NCI-H2227 (cell line): ENCODE measurements at regions not wholly inside any gene's neighbourhood (a gene's known extent, or its start where the extent isn't known, plus 50 kb on each side); places are given as distances from the start of the nearest gene placed in this dataset.

ENCODE experiments used
- DNase-seq: peaks from one replicate; lab custom pipeline; 2025; ENCODE audit not compliant: unreplicated experiment; lab: John Stamatoyannopoulos, UW

DNA sequence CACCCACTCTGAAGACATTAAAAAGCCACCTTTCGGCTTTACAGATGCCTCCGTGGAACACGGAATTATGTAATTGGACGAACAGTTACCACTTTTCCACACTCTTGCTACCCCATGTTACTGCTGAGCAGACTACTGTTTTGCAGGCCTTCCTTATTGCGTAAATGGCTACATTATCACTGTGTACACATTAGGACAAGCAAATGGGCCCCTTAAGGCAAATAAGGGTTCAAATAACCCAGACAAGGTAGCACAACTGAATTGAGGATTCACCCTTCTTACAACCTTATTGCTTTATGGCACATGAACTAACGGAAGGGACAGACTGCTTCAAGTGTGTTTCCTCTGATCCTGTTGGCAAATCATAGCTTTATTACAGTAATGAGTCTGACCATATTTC is 832.2 kb upstream of the FANCL start:
- no peak for DNase-seq

DNA sequence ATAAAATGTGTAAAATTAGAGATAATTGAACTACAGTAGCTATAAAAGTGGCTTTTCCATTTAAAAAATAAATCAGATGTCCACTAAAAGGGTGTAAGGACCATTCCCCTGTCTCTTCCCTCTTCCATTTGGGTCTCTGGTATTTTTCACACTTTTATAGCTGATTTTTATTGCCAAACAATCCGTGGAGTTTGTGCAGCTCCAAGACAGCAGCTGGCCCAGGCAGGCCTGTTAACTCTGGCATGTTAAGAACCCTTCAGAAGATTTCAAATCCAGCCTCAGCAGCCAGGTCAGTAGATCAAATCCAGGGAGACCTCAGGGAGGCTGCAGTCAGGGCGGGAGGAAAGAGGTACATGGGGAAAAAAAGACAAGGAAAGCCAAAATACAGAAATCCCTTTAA is 827.1 kb upstream of the FANCL start:
- no peak for DNase-seq

DNA sequence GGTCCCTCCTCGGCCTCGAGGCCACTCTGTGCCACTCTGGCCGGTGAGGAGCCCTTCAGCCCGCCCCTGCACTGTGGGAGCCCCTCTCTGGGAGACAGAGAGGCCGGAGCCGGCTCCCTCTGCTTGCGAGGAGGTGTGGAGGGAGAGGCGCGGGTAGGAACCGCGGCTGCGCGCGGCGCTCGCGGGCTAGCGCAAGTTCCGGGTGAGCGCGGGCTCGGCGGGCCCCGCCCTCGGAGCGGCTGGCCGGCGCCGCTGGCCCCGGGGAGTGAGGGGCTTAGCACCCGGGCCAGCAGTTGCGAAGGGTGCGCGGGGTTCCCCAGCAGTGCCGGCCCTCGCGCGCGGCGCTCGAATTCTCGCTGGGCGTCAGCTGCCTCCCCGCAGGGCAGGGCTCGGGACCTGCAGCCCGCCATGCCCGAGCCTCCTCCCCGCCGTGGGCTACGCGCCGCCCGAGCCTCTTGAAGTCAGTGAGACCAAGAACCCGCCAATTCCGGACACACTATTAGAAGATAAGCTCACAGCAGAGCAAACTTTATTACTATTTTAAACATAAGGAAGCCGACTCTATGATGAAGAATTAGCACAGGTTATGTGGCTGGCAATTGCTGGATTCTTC is 825.8 kb upstream of the FANCL start:
- DNase-seq = no peak

DNA sequence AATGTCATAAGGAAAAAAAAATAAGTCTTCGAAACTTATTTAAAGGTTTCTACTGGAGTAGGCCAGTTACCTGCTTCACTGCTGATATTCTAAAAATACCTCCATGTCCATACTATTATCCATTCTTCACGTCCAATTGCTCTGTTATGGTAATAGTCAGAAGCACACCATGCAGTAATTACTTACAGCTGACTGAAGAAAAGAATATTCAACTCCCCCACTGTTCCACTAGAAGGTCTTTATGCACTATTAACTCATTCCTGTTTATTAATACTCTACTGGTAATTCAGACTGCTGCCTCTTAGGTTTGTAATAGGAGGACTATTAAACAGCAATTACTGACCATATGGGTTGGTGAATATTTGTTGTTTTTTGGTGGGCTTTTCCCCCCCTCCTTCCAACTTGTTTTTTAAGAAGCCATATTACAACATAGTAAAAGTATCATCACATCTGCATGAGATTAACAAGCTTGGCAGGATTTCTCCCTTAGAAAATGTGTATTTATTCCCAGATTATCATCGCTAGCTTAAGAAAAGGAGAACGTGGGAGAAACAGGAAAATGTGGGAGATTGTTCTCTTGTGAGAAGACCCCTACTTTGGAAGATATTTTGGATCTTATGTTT is 806.4 kb upstream of the FANCL start:
- DNase-seq = peak; percentile 61

DNA sequence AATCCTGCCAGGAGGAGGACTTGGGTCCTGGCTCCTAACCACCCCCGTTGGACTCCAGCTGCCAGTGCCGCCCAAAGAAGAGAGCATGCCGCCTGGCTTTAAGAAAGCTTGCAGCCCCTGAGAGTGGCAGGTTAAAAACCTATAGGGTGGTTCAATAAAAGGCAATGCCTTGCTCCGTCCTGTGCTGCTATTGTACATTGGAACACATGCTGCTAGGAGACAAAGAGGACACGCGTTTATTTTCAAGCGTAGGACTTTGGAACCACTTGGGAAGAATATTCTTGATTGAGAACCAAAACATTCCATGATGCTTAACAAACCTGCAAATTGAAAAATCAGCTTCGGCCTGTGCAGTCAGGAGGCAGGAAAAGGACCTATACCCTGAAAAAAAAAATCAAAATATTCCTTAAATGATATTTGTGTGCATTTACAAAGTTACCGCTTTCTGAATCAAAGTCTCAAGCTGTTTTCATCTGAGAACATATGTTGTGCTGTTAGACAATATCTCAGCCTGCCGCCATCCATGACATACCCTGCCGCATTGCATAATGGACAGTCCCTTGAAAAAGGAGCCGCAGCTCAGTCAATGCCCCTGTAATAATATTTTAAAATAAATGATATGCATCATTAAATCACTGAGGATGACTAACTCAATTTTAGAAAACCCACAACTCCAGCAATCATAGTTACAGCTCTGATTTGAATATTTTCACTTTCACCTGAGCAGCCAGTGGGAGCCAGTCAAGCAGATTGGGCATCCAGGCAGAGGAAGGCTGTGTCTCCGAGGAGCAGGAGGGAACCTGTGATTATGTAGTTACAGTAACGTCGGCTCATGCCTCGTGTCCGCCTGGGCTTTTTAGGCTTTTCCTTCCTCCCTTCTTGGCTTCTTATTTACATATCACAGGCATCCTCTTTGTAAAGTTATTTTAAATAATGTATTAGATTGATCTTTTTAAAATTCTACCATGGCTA is 805.6 kb upstream of the FANCL start:
- DNase-seq = peak; percentile 62

DNA sequence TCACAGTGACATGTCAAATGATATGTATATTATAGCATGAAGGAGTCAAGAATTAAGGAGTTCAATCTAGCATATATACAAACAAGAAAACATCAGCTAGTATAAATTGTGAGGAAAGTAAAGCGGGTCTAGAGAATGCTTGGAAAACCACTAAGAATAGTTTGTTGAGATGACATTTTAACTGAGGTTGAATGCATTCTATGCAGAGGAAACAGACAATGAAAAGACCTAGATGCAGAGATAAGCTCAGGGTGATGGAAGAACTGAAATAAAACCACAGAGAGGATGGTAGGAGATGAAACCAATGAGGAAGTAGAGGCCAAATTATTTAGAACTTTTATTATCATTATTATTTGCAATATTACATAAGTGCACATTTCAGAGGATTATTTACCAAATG is 803.6 kb upstream of the FANCL start:
- DNase-seq = no peak

DNA sequence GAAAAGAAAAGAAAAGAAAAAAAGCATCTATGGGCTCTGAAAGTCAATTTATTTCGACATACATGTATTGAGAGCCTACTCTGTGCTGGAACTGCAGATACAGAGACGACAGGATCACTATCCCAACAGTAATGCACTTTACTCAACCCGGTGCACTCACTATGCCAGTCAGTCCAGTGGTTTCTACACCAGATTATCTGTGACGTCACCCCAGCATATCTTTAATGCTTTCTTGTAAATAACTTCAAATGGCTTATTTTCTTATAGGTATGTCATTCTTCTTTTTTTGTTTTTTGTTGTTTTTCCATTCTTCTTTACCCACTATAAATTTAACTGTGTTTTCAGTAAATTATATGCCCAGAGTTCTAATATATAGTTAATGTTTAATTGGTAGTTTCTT is 800.0 kb upstream of the FANCL start:
- DNase-seq = no peak

DNA sequence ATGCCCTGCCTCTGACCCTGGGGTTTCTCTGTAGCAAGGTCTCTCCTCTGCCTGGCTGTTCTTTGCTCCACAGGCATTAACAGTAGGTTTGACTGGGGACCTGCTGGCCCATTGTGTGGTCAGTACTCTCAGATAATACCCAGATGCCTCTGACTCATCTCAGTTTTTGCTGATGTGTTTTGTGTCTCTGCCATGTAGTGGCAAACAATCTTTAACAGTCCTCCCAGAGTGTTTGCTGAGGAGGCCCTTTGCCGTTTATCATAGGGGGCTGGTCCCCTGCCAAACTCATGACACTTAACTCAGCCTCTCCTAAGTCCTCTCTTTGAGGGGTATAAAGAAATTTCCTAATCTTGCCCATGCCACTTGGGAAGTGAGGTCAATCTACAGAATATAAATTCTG is 793.7 kb upstream of the FANCL start:
- DNase-seq = peak; percentile 34

DNA sequence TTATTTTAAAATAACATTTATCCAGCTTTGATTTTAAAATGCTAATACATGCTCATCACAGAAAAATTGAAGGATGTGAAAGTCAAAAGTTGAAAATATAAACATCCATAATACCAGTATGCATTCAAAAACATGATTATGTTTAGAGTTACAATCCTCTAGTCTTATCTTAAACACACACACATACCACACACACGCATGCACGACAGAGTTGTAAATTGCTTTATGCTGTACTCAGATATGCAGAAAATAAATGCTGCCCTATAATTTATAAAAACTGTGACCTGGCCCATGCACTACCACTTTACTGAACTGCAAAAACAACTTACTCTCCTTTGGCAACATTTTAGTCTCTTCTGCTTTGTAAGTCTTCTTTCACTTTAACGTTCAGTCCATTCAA is 793.0 kb upstream of the FANCL start:
- no peak for DNase-seq

DNA sequence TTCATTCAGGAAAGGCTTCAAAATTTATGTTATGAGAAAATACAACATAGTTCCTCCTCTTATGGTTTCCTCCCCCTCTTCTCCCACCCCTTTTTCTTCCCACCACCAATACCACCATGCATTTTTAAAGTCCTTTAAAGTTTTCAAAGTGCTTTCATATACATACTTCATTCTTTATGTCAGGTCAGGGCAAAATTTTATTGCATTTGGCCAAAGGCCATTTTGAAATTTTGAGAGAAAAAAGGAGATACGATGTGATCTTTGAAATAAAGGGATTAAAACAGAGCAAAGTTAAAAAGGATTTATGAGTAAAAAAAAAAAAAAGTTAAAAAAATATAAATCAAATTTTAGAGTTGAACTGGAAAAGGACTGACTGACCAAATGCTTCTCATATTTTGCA is 792.5 kb upstream of the FANCL start:
- DNase-seq = no peak

DNA sequence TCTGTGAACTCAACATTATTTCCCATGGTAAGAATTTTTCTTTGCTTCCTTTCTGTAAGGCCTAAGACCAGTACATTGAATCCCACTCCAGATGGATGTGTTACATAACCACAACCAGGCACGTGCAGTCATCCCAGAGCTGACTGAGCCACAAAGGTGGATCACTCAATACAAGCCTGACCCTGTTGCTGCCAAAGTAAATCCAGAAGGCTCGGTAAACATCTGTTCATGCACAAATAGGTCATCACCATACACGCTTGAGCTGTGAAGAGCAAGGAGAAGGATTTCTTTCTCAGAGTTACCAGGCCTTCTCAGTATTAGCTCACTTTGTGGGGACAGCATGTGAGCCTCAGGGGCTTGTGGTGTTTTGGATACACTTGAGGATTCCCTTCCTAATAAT is 791.4 kb upstream of the FANCL start:
- DNase-seq = no peak

DNA sequence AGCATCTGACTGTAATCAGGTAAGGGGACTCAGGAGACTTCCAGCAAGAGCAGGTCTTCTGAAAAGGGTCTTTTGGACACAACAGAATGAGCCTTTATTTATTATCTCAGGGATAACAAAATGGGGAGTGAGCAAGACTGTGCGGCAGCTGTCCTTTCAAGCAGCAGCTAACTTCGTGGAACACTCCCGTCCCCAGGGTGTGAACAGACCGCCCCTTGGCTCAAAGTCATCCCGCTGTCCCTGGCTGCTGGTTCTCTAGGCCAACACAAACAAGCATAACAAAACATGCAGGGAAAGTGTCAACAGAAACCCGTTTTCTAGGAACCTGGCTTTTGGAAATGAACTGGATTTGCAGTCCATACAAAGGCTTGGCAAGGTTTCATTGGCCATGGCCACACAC is 787.9 kb upstream of the FANCL start:
- DNase-seq = no peak

DNA sequence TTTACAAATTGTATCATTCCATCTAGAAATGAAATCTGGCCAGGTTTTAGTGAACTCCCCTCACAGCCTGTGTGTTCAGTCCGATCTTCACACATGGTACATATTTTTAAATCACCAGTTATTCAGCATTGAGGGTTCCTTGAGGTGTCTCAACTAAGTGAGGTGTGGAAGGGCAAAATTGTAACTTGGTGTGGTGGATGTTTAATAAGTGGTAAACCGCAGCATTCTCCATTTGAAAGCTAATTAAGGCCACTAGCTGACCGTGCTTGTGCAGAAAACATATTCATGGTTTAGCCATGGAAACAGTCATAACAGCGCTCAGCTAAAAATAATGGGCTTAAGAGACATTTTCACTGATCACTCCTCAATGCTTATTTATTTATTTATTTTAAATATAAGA is 786.2 kb upstream of the FANCL start:
- DNase-seq = no peak

DNA sequence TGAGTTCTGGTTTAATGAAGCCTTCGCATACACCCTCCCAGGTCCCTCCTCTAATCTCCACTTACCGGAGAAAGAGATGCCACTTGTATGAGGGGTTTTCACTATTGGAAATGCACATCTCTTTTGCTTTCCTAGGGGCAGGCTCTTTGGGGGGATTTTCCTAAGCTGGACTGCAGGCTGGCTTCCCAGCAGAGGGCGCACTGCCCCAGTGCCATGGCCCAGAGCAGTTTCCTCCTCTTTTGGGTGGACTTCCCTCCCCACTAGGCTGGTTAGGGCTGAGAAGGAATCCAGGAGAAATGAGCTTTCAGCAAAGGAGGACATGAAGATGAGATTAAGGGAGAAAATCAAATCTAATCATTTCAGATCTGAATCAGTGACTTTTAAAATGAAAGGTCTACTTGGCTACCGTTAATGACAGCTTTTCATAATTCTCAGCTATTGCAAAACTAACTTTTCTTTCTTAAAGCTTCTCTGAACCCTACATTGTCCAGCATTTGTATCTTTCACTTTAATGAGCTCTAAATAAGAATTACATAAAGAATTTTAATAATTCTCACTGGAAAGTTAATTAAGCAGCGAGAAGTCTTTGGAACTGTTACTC is 784.1 kb upstream of the FANCL start:
- DNase-seq = peak; percentile 13

DNA sequence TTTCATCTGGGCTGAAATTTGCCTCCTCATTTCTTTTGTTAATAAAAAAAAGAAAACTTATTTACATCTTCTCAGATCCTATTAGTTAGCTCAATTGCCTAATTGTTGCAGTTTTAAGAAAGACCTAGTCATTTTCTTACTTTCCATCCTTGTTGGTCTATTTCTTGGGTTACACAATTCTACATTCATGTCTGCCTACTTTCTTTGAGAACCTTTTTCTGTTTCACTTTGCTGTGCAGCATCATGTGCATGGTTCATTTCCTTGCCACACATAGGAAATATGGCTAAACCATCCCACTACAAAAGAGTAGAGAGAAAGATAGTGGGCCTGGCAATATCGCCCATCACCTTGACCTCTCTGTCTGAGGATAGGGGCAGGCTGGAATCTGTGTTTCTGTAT is 780.7 kb upstream of the FANCL start:
- DNase-seq = no peak

DNA sequence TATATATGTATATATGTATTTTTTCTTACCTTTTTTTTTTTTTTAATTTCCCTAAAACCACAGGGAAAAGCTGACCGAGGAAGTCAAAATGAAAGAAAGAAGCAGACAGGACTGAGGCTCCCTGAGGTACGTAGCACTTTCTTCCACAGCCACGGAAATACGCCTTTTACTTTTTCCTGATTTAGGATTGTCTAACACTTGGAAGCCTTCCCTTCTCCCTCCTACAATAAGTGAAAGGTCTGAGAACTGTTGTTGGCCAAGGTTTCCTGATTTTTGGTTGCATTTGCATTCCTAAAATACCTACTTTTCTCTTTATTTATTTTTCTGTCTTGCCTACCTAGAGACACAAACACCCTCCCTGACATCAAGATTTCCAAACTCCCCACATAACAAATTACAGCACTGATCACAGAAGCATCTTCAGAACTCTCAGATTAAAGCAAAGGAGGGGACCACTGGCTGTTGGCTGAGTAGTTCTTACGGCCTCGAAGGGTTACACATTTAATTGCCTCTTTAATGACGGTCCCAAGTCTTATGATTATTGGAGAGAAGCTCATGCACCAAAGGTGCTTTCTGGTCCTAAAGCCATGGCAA is 778.5 kb upstream of the FANCL start:
- DNase-seq = no peak

DNA sequence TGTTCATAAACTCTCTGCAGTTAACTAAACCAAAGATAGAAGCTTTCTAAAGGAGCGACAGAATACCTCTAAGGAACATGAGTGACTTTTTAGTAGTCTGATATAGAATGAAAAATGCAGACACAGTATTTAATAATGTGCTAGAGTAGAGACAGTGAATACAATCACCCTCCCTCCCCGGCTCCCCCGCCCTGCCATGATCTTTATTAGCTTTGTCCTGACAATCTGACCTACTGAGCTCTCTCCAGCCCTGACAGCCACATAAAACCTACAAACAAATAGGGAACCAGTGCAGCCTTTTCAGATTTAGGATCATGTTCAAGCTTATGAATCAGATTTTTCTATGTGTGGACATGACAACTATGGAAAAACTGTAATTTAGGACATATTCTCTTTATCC is 777.6 kb upstream of the FANCL start:
- no peak for DNase-seq

DNA sequence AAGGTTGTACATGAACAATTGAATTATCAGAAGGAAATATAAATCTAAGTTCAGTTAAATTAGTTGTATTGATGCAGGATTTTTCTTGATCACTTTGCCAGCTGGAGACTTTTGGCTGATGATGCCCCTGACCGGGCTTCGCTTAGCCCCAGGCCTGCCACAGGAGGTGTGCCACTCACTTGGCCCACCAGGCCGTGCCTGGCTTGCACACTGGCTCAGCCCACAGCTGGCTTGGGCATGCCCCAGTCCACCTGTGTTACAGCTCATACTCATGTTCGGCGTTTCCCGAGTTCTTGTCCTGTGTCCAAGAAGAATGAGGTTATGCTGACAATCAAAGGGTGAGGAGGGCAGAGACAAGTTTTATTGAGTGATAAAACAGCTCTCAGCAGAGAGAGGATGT is 773.9 kb upstream of the FANCL start:
- no peak for DNase-seq

DNA sequence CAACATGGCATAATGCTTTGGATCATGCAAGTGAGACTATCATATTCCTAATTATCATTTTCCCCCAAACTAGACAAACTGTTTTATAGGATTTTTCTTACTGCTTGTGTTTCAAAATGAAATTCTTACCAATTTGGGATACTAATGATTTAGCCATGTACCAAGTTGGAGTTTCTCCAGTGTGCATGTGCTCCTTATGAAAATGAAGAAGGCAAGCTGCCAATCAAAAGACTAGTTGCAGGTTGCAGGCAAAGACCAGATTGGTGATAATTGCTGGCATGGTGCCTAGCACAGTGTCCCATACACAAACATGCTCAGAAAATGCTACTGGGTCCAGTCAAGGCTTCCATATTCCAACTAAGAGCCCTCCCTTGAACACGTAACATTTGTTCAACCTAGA is 771.8 kb upstream of the FANCL start:
- DNase-seq = no peak

DNA sequence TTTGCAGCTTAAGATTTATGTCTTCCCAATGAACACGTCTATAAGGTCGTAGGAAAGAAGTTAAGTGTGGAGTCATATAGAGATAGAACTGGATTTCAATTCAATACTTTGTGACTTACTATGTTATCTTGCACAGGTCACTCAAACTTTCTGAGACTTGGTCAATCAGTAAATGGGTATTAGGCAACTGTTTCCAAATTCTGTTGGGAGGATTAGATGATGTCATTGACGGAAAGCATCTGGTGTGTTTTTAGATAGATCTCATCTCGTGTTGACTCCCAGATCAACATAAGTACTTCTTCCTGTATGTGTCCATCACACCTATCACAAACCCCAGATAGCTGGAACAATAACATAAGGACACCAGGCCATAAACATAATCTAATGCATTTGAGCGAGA is 771.1 kb upstream of the FANCL start:
- DNase-seq = no peak

DNA sequence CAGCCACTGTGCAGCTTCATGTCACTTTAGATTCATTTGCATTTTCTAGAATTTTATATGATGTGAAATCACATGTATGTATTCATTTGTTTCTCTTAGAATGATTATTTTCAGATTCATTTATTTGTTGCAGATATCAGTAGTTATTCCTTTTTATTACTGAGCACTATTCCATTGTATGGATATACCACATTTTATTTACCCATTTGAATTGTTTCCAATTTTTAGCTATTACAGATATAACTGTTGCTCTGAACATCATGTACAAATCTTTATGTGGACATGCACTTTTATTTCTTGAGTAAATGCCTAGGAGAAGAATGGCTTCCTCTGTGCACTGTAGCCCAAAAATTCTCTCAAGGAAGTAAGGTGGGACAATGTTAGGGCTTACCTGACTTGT is 767.8 kb upstream of the FANCL start:
- DNase-seq = no peak
